GM12891 (cell line): ENCODE measurements at regions not wholly inside any gene's neighbourhood (a gene's known extent, or its start where the extent isn't known, plus 50 kb on each side); places are given as distances from the start of the nearest gene placed in this dataset.

Experiments
- POLR2A ChIP-seq: IDR thresholded peaks from 2 replicates; pipeline ENCODE4 v1.6.1; 2011; ENCODE audit warnings: low read depth, low read length, control low read depth
- SPI1 ChIP-seq: IDR thresholded peaks from 2 replicates; pipeline ENCODE4 v1.6.1; 2011; ENCODE audit warnings: low read depth, low read length, control low read depth
- TAF1 ChIP-seq: IDR thresholded peaks from 2 replicates; pipeline ENCODE4 v1.6.1; 2011; ENCODE audit warnings: low read depth, low read length, control low read depth

DNA sequence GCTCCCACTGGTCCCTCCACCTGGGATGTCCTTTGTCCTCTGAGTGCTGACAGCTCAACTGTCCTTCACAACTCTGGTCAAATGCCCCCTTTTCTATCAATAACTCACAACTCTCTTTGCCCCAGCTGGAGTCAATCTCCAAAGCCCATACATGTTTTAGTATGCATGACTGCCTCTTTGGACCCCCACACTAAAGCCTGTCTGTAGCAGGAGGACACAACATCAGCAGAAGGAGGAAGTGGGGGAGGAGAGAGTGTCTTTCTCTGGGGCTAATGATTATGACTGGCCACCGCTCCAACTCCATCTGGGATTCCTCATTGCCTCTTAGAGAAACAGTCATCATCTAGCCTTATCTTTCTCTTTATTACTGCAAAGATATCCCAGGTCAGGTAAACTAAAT is 186.6 kb upstream of the FGGY start:
- TF ChIP-seq TAF1 (no peak), SPI1 (no peak; the same call in 1 of the 2 replicates), POLR2A (no peak)
